AG09309 (cell line): ENCODE measurements at regions not wholly inside any gene's neighbourhood (a gene's known extent, or its start where the extent isn't known, plus 50 kb on each side); places are given as distances from the start of the nearest gene placed in this dataset.

ENCODE experiments used
- DNase-seq: peaks from one replicate; pipeline ENCODE4 v3.0.0-alpha.2; 2010; ENCODE audit warnings: low read depth
- H3K4me3 ChIP-seq: 2 replicates; pipeline ENCODE4 v1.5.1; 2011; ENCODE audit warnings: mild to moderate bottlenecking, low read depth, low read length, moderate library complexity; ENCODE audit not compliant: control insufficient read depth
- TF ChIP-seq, protein P1 (sequence below): IDR thresholded peaks from 2 replicates; pipeline ENCODE4 v1.5.1; 2011; ENCODE audit warnings: mild to moderate bottlenecking, low read depth, low read length, inconsistent platforms; ENCODE audit not compliant: insufficient read depth, control insufficient read depth; ENCODE audit errors: missing control alignments

DNA sequence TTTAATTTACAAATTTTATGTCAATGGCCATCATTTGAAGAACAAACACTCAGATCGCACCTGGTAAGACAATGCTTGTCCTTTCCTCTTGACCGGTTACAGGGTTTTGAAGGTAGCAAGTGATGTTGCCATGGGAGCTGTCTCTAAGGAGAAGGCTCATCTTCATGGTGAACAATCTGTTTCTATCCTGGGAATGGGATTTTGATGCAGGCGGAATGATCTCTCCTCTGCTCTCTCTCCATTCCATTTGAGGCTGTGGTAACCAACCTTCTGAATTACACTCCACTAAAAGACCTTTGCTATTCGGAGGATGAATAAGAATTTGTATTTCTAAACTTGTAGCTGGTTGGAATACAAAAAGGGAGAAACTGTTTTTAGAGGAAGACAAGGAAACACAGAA, 57.9 kb upstream of the SLC5A9 start:
- TF ChIP-seq, protein P1, sequence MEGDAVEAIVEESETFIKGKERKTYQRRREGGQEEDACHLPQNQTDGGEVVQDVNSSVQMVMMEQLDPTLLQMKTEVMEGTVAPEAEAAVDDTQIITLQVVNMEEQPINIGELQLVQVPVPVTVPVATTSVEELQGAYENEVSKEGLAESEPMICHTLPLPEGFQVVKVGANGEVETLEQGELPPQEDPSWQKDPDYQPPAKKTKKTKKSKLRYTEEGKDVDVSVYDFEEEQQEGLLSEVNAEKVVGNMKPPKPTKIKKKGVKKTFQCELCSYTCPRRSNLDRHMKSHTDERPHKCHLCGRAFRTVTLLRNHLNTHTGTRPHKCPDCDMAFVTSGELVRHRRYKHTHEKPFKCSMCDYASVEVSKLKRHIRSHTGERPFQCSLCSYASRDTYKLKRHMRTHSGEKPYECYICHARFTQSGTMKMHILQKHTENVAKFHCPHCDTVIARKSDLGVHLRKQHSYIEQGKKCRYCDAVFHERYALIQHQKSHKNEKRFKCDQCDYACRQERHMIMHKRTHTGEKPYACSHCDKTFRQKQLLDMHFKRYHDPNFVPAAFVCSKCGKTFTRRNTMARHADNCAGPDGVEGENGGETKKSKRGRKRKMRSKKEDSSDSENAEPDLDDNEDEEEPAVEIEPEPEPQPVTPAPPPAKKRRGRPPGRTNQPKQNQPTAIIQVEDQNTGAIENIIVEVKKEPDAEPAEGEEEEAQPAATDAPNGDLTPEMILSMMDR = no peak
- no peak for DNase-seq
- H3K4me3 ChIP-seq = no peak overlapping the region

DNA sequence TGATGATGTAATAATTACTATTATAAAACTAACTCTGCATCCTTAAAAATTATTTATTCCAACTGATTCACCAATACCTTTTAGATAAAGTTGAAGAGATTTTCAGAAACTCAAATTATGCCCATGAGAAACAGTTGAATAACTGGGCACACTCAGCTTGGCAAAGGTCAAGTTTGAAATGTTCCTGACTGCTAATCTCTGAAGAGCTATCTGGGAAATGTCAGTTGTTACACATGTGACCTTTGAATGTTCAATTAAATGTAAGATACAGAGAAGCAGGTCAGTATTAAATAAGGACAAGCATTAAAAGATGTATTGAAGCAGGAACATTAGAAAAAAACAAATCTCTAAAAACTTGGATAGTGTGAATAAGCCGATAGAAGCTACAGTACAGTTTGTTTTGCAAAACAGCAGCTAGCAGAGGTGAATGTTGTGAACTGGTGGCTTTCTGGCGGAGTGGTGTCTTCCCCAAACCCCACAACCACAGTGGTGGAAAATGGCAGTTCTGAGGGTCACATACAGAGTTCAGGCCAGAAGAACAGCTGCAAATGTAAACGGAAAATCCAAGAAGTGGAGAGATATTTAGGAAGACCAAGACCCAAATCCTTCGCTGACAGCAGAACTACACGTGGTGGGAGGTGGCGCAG, 61.9 kb upstream of the SLC5A9 start:
- TF ChIP-seq, protein P1 = no peak
- DNase-seq = no peak
- H3K4me3 ChIP-seq = no peak overlapping the region

DNA sequence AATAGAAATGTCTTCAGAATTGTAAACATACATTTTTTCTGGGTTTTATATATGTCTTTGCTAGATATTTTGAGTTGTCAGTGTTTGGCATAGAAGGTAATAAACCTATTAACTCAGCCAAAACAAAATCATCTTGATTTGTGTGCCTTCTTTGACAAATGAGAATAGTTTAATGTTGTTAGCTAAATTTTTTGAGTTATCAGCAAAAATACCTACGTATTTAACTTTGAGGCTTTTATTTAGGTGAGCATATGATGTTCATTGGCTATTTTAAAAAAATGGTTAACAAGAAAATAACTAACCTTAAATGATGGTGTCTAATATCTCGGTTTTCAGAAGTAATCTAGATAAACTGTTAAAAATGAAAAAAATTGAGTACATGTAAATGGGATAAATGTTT, 83.2 kb upstream of the SLC5A9 start:
- TF ChIP-seq, protein P1 = no peak
- no peak for DNase-seq
- no peak overlapping the region for H3K4me3 ChIP-seq

DNA sequence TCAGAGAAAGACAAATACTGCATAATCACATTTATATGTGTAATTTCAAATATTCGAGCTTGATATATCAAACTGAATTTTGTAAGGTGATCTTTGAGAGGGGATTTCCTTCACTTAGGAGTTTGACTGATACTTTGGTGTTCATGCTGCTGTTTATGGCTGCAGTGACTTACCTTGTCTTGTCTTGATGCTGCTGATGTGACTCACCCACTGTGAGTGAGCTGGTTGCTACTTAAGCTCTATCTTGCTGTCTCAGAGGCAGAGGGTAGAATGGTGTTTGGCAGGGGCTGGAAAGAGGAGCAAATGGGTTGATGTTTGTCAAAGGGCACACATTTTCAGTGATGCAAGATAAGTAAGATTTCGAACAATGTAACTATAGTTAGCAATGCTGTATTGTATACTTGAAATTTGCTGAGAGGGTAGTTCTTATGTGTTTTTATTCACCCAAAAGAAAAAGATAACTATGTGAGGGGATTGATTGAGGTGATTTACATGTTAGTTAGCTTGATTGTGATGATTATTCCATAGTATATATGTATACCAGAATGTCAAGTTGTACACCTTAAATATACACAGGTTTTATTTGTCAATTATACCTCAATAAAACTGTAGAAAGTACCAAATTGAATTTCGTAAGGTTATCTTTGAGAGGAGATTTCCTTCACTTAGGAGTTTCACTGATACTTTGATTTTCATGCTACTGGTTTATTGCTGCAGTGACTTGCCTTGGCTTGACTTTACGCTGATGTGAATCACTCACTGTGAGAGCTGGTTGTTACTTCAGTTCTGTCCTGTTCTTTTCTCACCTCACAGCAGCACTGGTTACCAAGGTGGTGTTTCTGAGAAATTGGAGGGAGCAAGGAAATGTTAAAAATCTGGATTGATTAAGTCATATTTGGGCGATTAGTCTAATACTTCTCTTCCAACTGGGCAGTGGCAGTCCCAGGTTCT, 94.5 kb upstream of the SLC5A9 start:
- no peak for DNase-seq
- H3K4me3 ChIP-seq = no peak overlapping the region
- TF ChIP-seq, protein P1 = no peak

DNA sequence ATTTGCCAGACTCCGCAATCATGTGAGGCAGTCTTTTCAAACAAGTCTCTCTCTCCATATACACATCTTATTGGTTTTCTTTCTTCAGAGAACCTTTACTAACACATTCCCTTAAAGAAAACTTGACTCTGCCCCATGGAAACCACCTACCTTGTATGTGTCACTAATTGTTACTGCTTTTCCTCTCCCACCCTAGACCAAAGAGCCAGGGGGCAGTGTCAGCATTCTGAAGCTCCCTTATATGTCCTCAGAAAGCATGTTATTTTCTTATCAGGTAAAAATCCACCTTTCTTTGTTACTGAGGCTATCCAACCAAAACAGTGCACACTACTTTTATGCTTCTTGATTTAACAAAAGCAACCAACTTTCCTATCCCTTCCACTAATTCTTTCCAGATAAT, 98.9 kb upstream of the SLC5A9 start:
- TF ChIP-seq, protein P1 = no peak
- DNase-seq = no peak
- no peak overlapping the region for H3K4me3 ChIP-seq

DNA sequence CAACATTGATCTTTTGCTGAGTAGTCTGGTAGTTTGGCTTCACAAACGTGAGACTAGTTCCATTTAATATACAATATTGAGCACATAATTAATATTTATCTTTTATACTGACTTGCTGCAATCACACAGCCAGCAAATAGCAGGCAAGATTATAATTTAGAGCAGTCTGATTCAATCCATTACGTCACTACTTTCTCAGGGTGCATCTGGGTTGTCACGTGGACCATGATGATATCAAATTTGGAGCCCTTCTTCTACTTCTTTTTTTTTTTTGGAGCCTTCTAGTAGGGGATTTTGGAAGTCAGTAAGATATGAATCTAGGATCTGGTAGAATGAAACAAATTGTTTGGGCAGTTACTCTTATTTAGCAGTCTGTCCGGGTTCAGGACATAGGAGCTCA, 100.6 kb upstream of the SLC5A9 start:
- TF ChIP-seq, protein P1 = no peak
- H3K4me3 ChIP-seq = no peak overlapping the region
- DNase-seq = no peak
